ENCODE measurements at regions not wholly inside any gene's neighbourhood (a gene's known extent, or its start where the extent isn't known, plus 50 kb on each side); places are given as distances from the start of the nearest gene placed in this dataset.

GRCh38 chr16:52800432-52800831, 252.3 kb downstream of the CHD9NB start:
- peak overlapping the region; percentile 74; the same call in 1 of the 2 replicates for H2AFZ ChIP-seq
- H3K9me2 ChIP-seq (ENCODE audit: insufficient read depth), result peaks cover 32% of the 10 kb centered on the region
- H3K27me3 ChIP-seq (ENCODE audit: insufficient read depth), result no peaks in the 10 kb centered on the region
- H3K4me2 ChIP-seq, result no peak overlapping the region
- Mint-ChIP-seq H3K27ac (no peak overlapping the region), H3K4me1 (peaks cover 15% of the 10 kb centered on the region), H3K4me3 (no peak overlapping the region), H3K9me3 (0 out of 3 replicates have a peak, but pooled peaks cover 4% of the 10 kb centered on the region), H3K36me3 (ENCODE audit: low read depth) (peaks cover 5% of the 10 kb centered on the region; the same call in 1 of the 3 replicates), H3K27me3 (ENCODE audit: insufficient read depth, low read depth, poor library complexity) (peaks cover 2% of the 10 kb centered on the region)
- TF ChIP-seq ZNF331 (CRISPR knock-in tag; IDR thresholded peaks at IDR 0.05; ENCODE audit: low read depth) (no peak), STAT1 (IDR thresholded peaks at IDR 0.05; ENCODE audit: unreplicated experiment) (no peak), JUNB (IDR thresholded peaks at IDR 0.05; ENCODE audit: unreplicated experiment) (no peak), CREB1 (CRISPR knock-in tag; IDR thresholded peaks at IDR 0.05; ENCODE audit: low read depth) (no peak), EZH2 (IDR thresholded peaks at IDR 0.05; ENCODE audit: low read depth, unreplicated experiment) (no peak), NANOG (IDR thresholded peaks at IDR 0.05; ENCODE audit: borderline replicate concordance) (no peak), CTCF (conservative IDR thresholded peaks at IDR 0.05; ENCODE audit: low read depth in 2 of 2) (no peak), ZNF462 (CRISPR knock-in tag; IDR thresholded peaks at IDR 0.05) (no peak), ETS1 (IDR thresholded peaks at IDR 0.05) (no peak), EZH2phosphoT487 (IDR thresholded peaks at IDR 0.05; ENCODE audit: unreplicated experiment) (no peak), POLR2AphosphoS5 (IDR thresholded peaks at IDR 0.05; ENCODE audit: low read depth) (no peak), REST (IDR thresholded peaks at IDR 0.05; ENCODE audit: unreplicated experiment) (no peak), ZNF114 (CRISPR knock-in tag; IDR thresholded peaks at IDR 0.05) (no peak)
- no peaks in the 10 kb centered on the region for H3K36me3 ChIP-seq (ENCODE audit: insufficient read depth)
- H4K20me1 ChIP-seq (replicated peaks; ENCODE audit: insufficient read depth), result no peaks in the 10 kb centered on the region
- no peaks in the 10 kb centered on the region for H3F3A ChIP-seq (replicated peaks; ENCODE audit: low read depth)
- no peaks in the 10 kb centered on the region for H3K79me2 ChIP-seq (replicated peaks; ENCODE audit: insufficient read depth)
- DNase-seq (ENCODE audit: low spot score) (no peak), ATAC-seq (no peak)
- H3K4me1 ChIP-seq (ENCODE audit: insufficient read depth), result peaks cover 9% of the 10 kb centered on the region; the same call in 1 of the 2 replicates
- H3K27ac ChIP-seq (ENCODE audit: low read depth), result no peak overlapping the region
- no peak overlapping the region for H3K4me3 ChIP-seq

Data from GM23338 (cell line).